WTC11 (cell line): ENCODE measurements at regions not wholly inside any gene's neighbourhood (a gene's known extent, or its start where the extent isn't known, plus 50 kb on each side); places are given as distances from the start of the nearest gene placed in this dataset.
"Not testable (repeated sequence)": the region's sequence is repeated elsewhere in the genome, so short reads cannot be mapped to it uniquely, and the experiment has no call there.

ENCODE experiments used
- ATAC-seq: fragments of 200-7000 bp; cut with Tn5 transposase; 2 replicates; pipeline ENCODE4 v1.10.0; 2021; ENCODE audit warnings: mild to moderate bottlenecking, moderate library complexity
- CTCF ChIA-PET: fragments of 300-600 bp; sonication (Branson Sonifier 250); formaldehyde crosslinking; loops from one replicate; lab custom pipeline; 2021; ENCODE audit warnings: antibody characterized with exemption; lab: Charles Lee
- POLR2A ChIA-PET: fragments of 350-600 bp; sonication (Branson Sonifier 250); formaldehyde crosslinking; loops from one replicate; lab custom pipeline; 2021; ENCODE audit warnings: antibody characterized with exemption; lab: Charles Lee
- DNase-seq: peaks from one replicate; pipeline ENCODE4 v3.0.0; 2021; ENCODE audit warnings: low spot score
- H3K27ac Mint-ChIP-seq: 2 replicates; pipeline ENCODE4 v1.8.0; 2021; ENCODE audit warnings: mixed read lengths
- H3K27me3 Mint-ChIP-seq: 2 replicates; pipeline ENCODE4 v1.8.0; 2021; ENCODE audit warnings: low read depth, mild to moderate bottlenecking, moderate library complexity, mixed read lengths
- H3K36me3 Mint-ChIP-seq: 2 replicates; pipeline ENCODE4 v1.8.0; 2021; ENCODE audit warnings: mixed read lengths
- H3K4me1 Mint-ChIP-seq: 2 replicates; pipeline ENCODE4 v1.8.0; 2022; ENCODE audit warnings: mixed read lengths
- H3K4me3 Mint-ChIP-seq: 2 replicates; pipeline ENCODE4 v1.8.0; 2021; ENCODE audit warnings: mild to moderate bottlenecking, moderate library complexity, mixed read lengths
- H3K9me3 Mint-ChIP-seq: 2 replicates; pipeline ENCODE4 v1.8.0; 2021; ENCODE audit warnings: mixed read lengths
- AFF4 ChIP-seq: sonication (generic); formaldehyde crosslinking; IDR thresholded peaks from 2 replicates; pipeline ENCODE4 v1.8.1; 2023; ENCODE audit warnings: mild to moderate bottlenecking, missing genetic modification reagents, borderline replicate concordance
- ATF2 ChIP-seq: sonication (generic); formaldehyde crosslinking; IDR thresholded peaks from 2 replicates; pipeline ENCODE4 v1.8.1; 2022; ENCODE audit warnings: low read depth, missing genetic modification reagents, borderline replicate concordance
- ELF4 ChIP-seq: sonication (generic); formaldehyde crosslinking; IDR thresholded peaks from 2 replicates; pipeline ENCODE4 v1.8.1; 2022; ENCODE audit warnings: low read depth, mild to moderate bottlenecking, moderate library complexity, missing genetic modification reagents
- GTF2I ChIP-seq: fragments of 250-450 bp; sonication (Bioruptor Pico); conservative IDR thresholded peaks from 2 replicates; pipeline ENCODE4 v1.4.0; 2021; ENCODE audit warnings: mild to moderate bottlenecking
- HMGA2 ChIP-seq: fragments of 250-450 bp; sonication (Bioruptor Pico); IDR thresholded peaks from 2 replicates; pipeline ENCODE4 v1.4.0; 2021; ENCODE audit warnings: mild to moderate bottlenecking, moderate library complexity
- IRF1 ChIP-seq: sonication (generic); formaldehyde crosslinking; IDR thresholded peaks from 2 replicates; pipeline ENCODE4 v1.8.0; 2023; ENCODE audit warnings: missing genetic modification reagents
- IRF2 ChIP-seq: sonication (generic); formaldehyde crosslinking; IDR thresholded peaks from 2 replicates; pipeline ENCODE4 v1.8.0; 2022; ENCODE audit warnings: low read depth, missing genetic modification reagents, borderline replicate concordance
- JAZF1 ChIP-seq: fragments of 250-450 bp; sonication (Bioruptor Pico); IDR thresholded peaks from 2 replicates; pipeline ENCODE4 v1.9.0; 2021; ENCODE audit warnings: moderate library complexity, mild to moderate bottlenecking, inconsistent platforms
- NFE2L1 ChIP-seq: sonication (generic); formaldehyde crosslinking; IDR thresholded peaks from 2 replicates; pipeline ENCODE4 v1.8.1; 2023; ENCODE audit warnings: missing genetic modification reagents
- PREB ChIP-seq: sonication (generic); formaldehyde crosslinking; IDR thresholded peaks from 2 replicates; pipeline ENCODE4 v1.8.1; 2022; ENCODE audit warnings: mild to moderate bottlenecking, missing genetic modification reagents, moderate library complexity, borderline replicate concordance
- ZNF121 ChIP-seq: sonication (generic); formaldehyde crosslinking; IDR thresholded peaks from 2 replicates; pipeline ENCODE4 v1.8.0; 2023; ENCODE audit warnings: missing genetic modification reagents
- ZNF263 ChIP-seq: sonication (generic); formaldehyde crosslinking; IDR thresholded peaks from 2 replicates; pipeline ENCODE4 v1.8.1; 2022; ENCODE audit warnings: low read depth, mild to moderate bottlenecking, moderate library complexity, missing genetic modification reagents
- ZNF396 ChIP-seq: fragments of 250-450 bp; sonication (Bioruptor Pico); IDR thresholded peaks from 2 replicates; pipeline ENCODE4 v1.8.0; 2021; ENCODE audit warnings: mild to moderate bottlenecking, moderate library complexity, borderline replicate concordance
- ZNF416 ChIP-seq: fragments of 250-450 bp; sonication (Bioruptor Pico); IDR thresholded peaks from 2 replicates; pipeline ENCODE4 v1.9.0; 2021; ENCODE audit warnings: mild to moderate bottlenecking, inconsistent platforms

GRCh38 chr2:111606632-111607031 is 277.4 kb downstream of the ANAPC1 start:
- POLR2A ChIA-PET, H3K27ac Mint-ChIP-seq, H3K4me3 Mint-ChIP-seq, H3K27me3 Mint-ChIP-seq, H3K36me3 Mint-ChIP-seq, DNase-seq, H3K4me1 Mint-ChIP-seq, CTCF ChIA-PET, ATAC-seq, H3K9me3 Mint-ChIP-seq: not testable (repeated sequence)

GRCh38 chr2:111609146-111609844 is 274.7 kb downstream of the ANAPC1 start:
- H3K27me3 Mint-ChIP-seq, H3K4me3 Mint-ChIP-seq, POLR2A ChIA-PET, H3K36me3 Mint-ChIP-seq, H3K9me3 Mint-ChIP-seq, ATAC-seq, H3K4me1 Mint-ChIP-seq, CTCF ChIA-PET, DNase-seq, H3K27ac Mint-ChIP-seq: not testable (repeated sequence)

- H3K9me3 Mint-ChIP-seq, H3K4me1 Mint-ChIP-seq, ATAC-seq, H3K27me3 Mint-ChIP-seq, DNase-seq, CTCF ChIA-PET, H3K4me3 Mint-ChIP-seq, H3K36me3 Mint-ChIP-seq, POLR2A ChIA-PET, H3K27ac Mint-ChIP-seq: not testable (repeated sequence)
Observed at GRCh38 chr2:111610035-111610434, 274.0 kb downstream of the ANAPC1 start.

- TF ChIP-seq ZNF263 (CRISPR knock-in tag) (no peak), ELF4 (CRISPR knock-in tag) (no peak), GTF2I (CRISPR knock-in tag) (no peak), HMGA2 (CRISPR knock-in tag) (no peak), IRF2 (CRISPR knock-in tag) (no peak), ATF2 (CRISPR knock-in tag) (no peak), PREB (CRISPR knock-in tag) (no peak), NFE2L1 (CRISPR knock-in tag) (no peak), ZNF416 (CRISPR knock-in tag) (no peak), ZNF396 (CRISPR knock-in tag) (no peak), ZNF121 (CRISPR knock-in tag) (no peak), AFF4 (no peak), IRF1 (no peak), JAZF1 (CRISPR knock-in tag) (no peak)
- TF ChIP-seq, all 79 proteins: peak for 0
- CTCF ChIA-PET: no interaction called here
- H3K9me3 Mint-ChIP-seq: peaks cover 7% of the 10 kb centered on the region; the same call in 1 of the 2 replicates
Observed at GRCh38 chr2:111616651-111617218, 267.3 kb downstream of the ANAPC1 start.

More at GRCh38 chr2:111616651-111617218, 267.3 kb downstream of the ANAPC1 start:
- Mint-ChIP-seq H3K36me3 (no peaks in the 10 kb centered on the region), H3K27ac (no peak overlapping the region), H3K4me1 (peaks cover 17% of the 10 kb centered on the region), H3K27me3 (no peaks in the 10 kb centered on the region), H3K4me3 (no peak overlapping the region)
- DNase-seq (no peak), ATAC-seq (no peak)
- POLR2A ChIA-PET: no interaction called here
